ENCODE measurements at regions not wholly inside any gene's neighbourhood (a gene's known extent, or its start where the extent isn't known, plus 50 kb on each side); places are given as distances from the start of the nearest gene placed in this dataset.

GRCh38 chr10:61842755-61843497 is 58.6 kb upstream of the ARID5B start (continued):
- TF ChIP-seq BHLHE40 (IDR thresholded peaks at IDR 0.05; ENCODE audit: low read depth, low read length) (peak; percentile 25; the same call in 1 of the 2 replicates), NFE2L2 (IDR thresholded peaks at IDR 0.05; ENCODE audit: low read depth, low read length) (no peak)

DNA sequence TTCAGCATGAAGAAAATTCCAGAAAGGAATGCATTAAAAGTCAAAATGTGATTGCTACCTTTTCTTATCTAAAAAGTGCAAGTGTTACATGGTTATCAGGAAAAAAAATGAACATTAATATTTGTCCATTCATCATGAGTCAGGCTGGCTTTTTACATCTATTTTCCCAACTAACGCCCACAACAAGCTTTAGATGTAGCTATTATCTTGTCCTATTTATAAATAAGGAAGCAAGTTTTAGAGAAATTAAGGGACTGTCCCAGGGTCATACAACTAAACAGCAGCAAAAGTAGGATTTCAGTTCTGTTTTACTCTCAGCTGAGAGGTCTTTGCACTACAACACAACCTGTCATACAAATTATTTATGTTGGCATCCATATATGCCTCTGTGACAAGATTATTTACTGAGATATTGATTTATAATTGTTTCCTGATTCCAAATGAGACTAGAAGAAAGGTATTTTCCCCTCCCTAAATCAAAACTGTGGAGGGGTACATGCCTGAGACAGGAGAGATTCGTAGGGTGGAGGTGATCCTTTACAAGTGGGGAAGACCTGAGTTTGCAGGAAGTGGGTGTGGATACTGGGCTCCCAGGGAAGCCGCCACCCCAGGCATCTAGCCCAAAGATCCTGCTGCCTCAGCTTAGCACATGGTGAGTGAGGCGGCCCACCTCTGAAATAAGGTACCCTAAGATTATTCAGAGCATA is 57.2 kb upstream of the ARID5B start:
- Histone ChIP-seq H2AFZ (replicated peaks; ENCODE audit: low read length, poor library complexity) (no peak overlapping the region), H2AK9ac (replicated peaks; ENCODE audit: low read depth, low read length, poor library complexity) (no peak overlapping the region), H4K8ac (ENCODE audit: low read depth in 2 of 2, low read length in 2 of 2) (no peak overlapping the region), H2AK5ac (ENCODE audit: low read depth, low read length) (no peak overlapping the region), H3K14ac (replicated peaks; ENCODE audit: low read depth, low read length) (no peak overlapping the region), H3K4me2 (ENCODE audit: low read depth, low read length) (no peak overlapping the region), H3K9me1 (ENCODE audit: insufficient read depth, low read length) (0 out of 2 replicates have a peak, but pooled peaks cover 4% of the 10 kb centered on the region), H3K36me3 (ENCODE audit: control insufficient read depth, insufficient read depth, low read length) (no peaks in the 10 kb centered on the region), H3K27ac (ENCODE audit: insufficient read depth, low read length) (no peak overlapping the region), H2BK120ac (ENCODE audit: low read depth, low read length) (no peak overlapping the region), H3K9me3 (ENCODE audit: control insufficient read depth, insufficient read depth, low read length) (no peaks in the 10 kb centered on the region), H4K5ac (ENCODE audit: low read depth, low read length) (no peak overlapping the region), H3K9ac (ENCODE audit: low read depth, low read length) (no peak overlapping the region), H3K4me1 (ENCODE audit: control insufficient read depth, insufficient read depth, low read length) (peaks cover 4% of the 10 kb centered on the region), H3K18ac (ENCODE audit: low read depth, low read length) (no peak overlapping the region), H2BK20ac (ENCODE audit: low read depth, low read length) (no peak overlapping the region), H3K4ac (ENCODE audit: low read depth, low read length) (no peak overlapping the region), H3K56ac (ENCODE audit: extremely low read depth, insufficient read depth, low read length) (no peak overlapping the region), H4K91ac (ENCODE audit: insufficient read depth, low read depth, low read length) (no peak overlapping the region), H3K4me3 (ENCODE audit: insufficient read depth, low read depth, low read length) (no peak overlapping the region), H3K23ac (ENCODE audit: low read depth, low read length) (no peak overlapping the region), H2BK15ac (ENCODE audit: low read depth, low read length) (no peak overlapping the region), H4K20me1 (ENCODE audit: insufficient read depth, low read length) (no peaks in the 10 kb centered on the region), H2BK5ac (ENCODE audit: low read depth, low read length, poor library complexity, severe bottlenecking) (no peak overlapping the region), H3K79me1 (ENCODE audit: low read depth in 1 of 2, low read length in 2 of 2) (no peaks in the 10 kb centered on the region), H3K27me3 (ENCODE audit: control insufficient read depth, insufficient read depth, low read length) (no peaks in the 10 kb centered on the region)
- no TSS peak for BruUV-seq (replicated peaks)
- ATAC-seq (ENCODE audit: low read depth) (no peak), DNase-seq (no peak)
- in situ Hi-C loops (cut with MboI; ENCODE audit: low sequenced_read_pairs) (no loop called here), intact Hi-C loops (cut with micrococcal nuclease) (no loop called here), dilution Hi-C loops (cut with HindIII; ENCODE audit: low sequenced_read_pairs, unreplicated experiment) (no loop called here)
- WGBS, 2 experiments (ENCODE audit: extremely low coverage in 2 of 2, insufficient read length in 1 of 2), result 80% methylated on average over 1 of the region's 4 CpGs; no CpG with 5 or more reads in 1 of the 2 experiments
- ChIA-PET CTCF (no interaction called here), POLR2A (ENCODE audit: unreplicated experiment) (no interaction called here)
- TF ChIP-seq ELK1 (IDR thresholded peaks at IDR 0.05; ENCODE audit: borderline replicate concordance, low read depth, low read length) (no peak), BHLHE40 (IDR thresholded peaks at IDR 0.05; ENCODE audit: low read depth, low read length) (no peak), MXI1 (IDR thresholded peaks at IDR 0.05; ENCODE audit: borderline replicate concordance, low read depth, low read length) (no peak), RAD21 (IDR thresholded peaks at IDR 0.05; ENCODE audit: low read length) (no peak), MAZ (IDR thresholded peaks at IDR 0.05; ENCODE audit: borderline replicate concordance, low read depth, low read length) (no peak), NFE2L2 (IDR thresholded peaks at IDR 0.05; ENCODE audit: low read depth, low read length) (no peak), CEBPB (IDR thresholded peaks at IDR 0.05; ENCODE audit: low read depth, low read length) (no peak), POLR2A (IDR thresholded peaks at IDR 0.05; ENCODE audit: low read depth, low read length) (no peak), SMC3 (IDR thresholded peaks at IDR 0.05; ENCODE audit: low read depth, low read length) (no peak)
- TF ChIP-seq, protein P1, sequence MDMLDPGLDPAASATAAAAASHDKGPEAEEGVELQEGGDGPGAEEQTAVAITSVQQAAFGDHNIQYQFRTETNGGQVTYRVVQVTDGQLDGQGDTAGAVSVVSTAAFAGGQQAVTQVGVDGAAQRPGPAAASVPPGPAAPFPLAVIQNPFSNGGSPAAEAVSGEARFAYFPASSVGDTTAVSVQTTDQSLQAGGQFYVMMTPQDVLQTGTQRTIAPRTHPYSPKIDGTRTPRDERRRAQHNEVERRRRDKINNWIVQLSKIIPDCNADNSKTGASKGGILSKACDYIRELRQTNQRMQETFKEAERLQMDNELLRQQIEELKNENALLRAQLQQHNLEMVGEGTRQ (IDR thresholded peaks at IDR 0.05; ENCODE audit: low read depth, low read length), result no peak
- TF ChIP-seq, protein P2, sequence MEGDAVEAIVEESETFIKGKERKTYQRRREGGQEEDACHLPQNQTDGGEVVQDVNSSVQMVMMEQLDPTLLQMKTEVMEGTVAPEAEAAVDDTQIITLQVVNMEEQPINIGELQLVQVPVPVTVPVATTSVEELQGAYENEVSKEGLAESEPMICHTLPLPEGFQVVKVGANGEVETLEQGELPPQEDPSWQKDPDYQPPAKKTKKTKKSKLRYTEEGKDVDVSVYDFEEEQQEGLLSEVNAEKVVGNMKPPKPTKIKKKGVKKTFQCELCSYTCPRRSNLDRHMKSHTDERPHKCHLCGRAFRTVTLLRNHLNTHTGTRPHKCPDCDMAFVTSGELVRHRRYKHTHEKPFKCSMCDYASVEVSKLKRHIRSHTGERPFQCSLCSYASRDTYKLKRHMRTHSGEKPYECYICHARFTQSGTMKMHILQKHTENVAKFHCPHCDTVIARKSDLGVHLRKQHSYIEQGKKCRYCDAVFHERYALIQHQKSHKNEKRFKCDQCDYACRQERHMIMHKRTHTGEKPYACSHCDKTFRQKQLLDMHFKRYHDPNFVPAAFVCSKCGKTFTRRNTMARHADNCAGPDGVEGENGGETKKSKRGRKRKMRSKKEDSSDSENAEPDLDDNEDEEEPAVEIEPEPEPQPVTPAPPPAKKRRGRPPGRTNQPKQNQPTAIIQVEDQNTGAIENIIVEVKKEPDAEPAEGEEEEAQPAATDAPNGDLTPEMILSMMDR (conservative IDR thresholded peaks at IDR 0.05; ENCODE audit: low read depth, low read length), result no peak
